HCT116 (cell line): ENCODE measurements at regions not wholly inside any gene's neighbourhood (a gene's known extent, or its start where the extent isn't known, plus 50 kb on each side); places are given as distances from the start of the nearest gene placed in this dataset.

Experiments
- ATAC-seq: fragments of 200-7000 bp; cut with Tn5 transposase; 2 replicates; pipeline ENCODE4 v1.9.1; 2020; ENCODE audit warnings: mild to moderate bottlenecking, moderate library complexity
- BruUV-seq: library from RNA; stranded (reverse); fragments of 400-500 nt; replicated peaks from 2 replicates; lab custom pipeline; 2021; lab: Mats Ljungman, UMichigan
- CTCF ChIA-PET: fragments of 300-600 bp; sonication (Branson Sonifier 250); formaldehyde crosslinking; loops from one replicate; lab custom pipeline; 2021; ENCODE audit warnings: antibody characterized with exemption; lab: Charles Lee
- POLR2A ChIA-PET: fragments of 300-600, 350-600 bp; sonication (Branson Sonifier 250); formaldehyde crosslinking; loops from one replicate; lab custom pipeline; 2021; ENCODE audit warnings: antibody characterized with exemption; lab: Charles Lee
- RAD21 ChIA-PET, 2 experiments: fragments of 300-600 bp; sonication (Branson Sonifier 250); formaldehyde crosslinking; loops; one replicate each; lab custom pipeline; 2023; ENCODE audit warnings: low total read pairs in 2 of 2; ENCODE audit not compliant: uncharacterized antibody in 2 of 2, unreplicated experiment in 2 of 2, low non-redundant PET in 1 of 2; lab: Charles Lee
- DNase-seq: peaks from one replicate; pipeline ENCODE4 v3.0.0-alpha.2; 2010; ENCODE audit warnings: low read depth, low spot score
- H2AFZ ChIP-seq: fragments of 200-600 bp; shearing (Covaris generic), sonication (generic); 2 replicates; pipeline ENCODE4 v1.6.1; 2017; ENCODE audit warnings: low read depth, mixed run types, mixed read lengths, antibody characterized with exemption, low read length; ENCODE audit not compliant: poor library complexity, severe bottlenecking
- H3K27ac ChIP-seq: 2 replicates; pipeline ENCODE4 v1.5.1; 2012; ENCODE audit warnings: low read depth, low read length
- H3K27me3 ChIP-seq: fragments of 200-600 bp; sonication (generic); 2 replicates; pipeline ENCODE4 v1.6.1; 2016; ENCODE audit warnings: mixed run types, low read length, mixed read lengths; ENCODE audit not compliant: insufficient read depth
- H3K36me3 ChIP-seq, 2 experiments: fragments of 200-500 bp in 1 of 2; fragments of 200-600 bp in 1 of 2; sonication (Bioruptor generic) in 1 of 2; sonication (generic) in 1 of 2; 2 replicates each; pipeline versions ENCODE4 v1.5.1 to v1.6.1; 2014 to 2016; ENCODE audit warnings: low read length in 2 of 2, inconsistent platforms in 1 of 2, mixed read lengths in 1 of 2, mixed run types in 1 of 2; ENCODE audit not compliant: insufficient read depth in 2 of 2, control insufficient read depth in 1 of 2
- H3K4me1 ChIP-seq, 2 experiments: fragments of 200-600 bp in 1 of 2; sonication (generic) in 1 of 2; 2 replicates each; pipeline versions ENCODE4 v1.5.1 to v1.6.1; 2012 to 2017; ENCODE audit warnings: low read length in 2 of 2, inconsistent platforms in 1 of 2, mild to moderate bottlenecking in 1 of 2, mixed read lengths in 1 of 2, mixed run types in 1 of 2, moderate library complexity in 1 of 2; ENCODE audit not compliant: insufficient read depth in 2 of 2, control insufficient read depth in 1 of 2
- H3K4me2 ChIP-seq: fragments of 200-600 bp; sonication (generic); 2 replicates; pipeline ENCODE4 v1.6.1; 2017; ENCODE audit warnings: mixed run types, low read length, mixed read lengths
- H3K4me3 ChIP-seq, 2 experiments: fragments of 200-600 bp in 1 of 2; sonication (generic) in 1 of 2; replicated peaks in 1 of 2; 2 replicates each; pipeline ENCODE4 v1.5.1; 2011 to 2016; ENCODE audit warnings: low read length in 2 of 2, control low read depth in 1 of 2, low read depth in 1 of 2, mild to moderate bottlenecking in 1 of 2, mixed read lengths in 1 of 2, mixed run types in 1 of 2
- H3K79me2 ChIP-seq: fragments of 200-600 bp; sonication (generic); 2 replicates; pipeline ENCODE4 v1.6.1; 2017; ENCODE audit warnings: mild to moderate bottlenecking, mixed run types, low read length, moderate library complexity, mixed read lengths; ENCODE audit not compliant: insufficient read depth
- H3K9ac ChIP-seq: fragments of 200-600 bp; sonication (generic); 2 replicates; pipeline ENCODE4 v1.6.1; 2016; ENCODE audit warnings: low read length, mixed read lengths
- H3K9me2 ChIP-seq: fragments of 200-600 bp; sonication (generic), shearing (Covaris generic); 2 replicates; pipeline ENCODE4 v1.6.1; 2017; ENCODE audit warnings: mixed run types, mild to moderate bottlenecking, moderate library complexity; ENCODE audit not compliant: insufficient read depth
- H3K9me3 ChIP-seq, 2 experiments: fragments of 200-500 bp in 1 of 2; fragments of 200-600 bp in 1 of 2; sonication (Bioruptor generic) in 1 of 2; sonication (generic) in 1 of 2; 2 replicates each; pipeline ENCODE4 v1.6.1; 2014 to 2017; ENCODE audit warnings: low read length in 2 of 2, mixed read lengths in 2 of 2, inconsistent platforms in 1 of 2, low read depth in 1 of 2, mild to moderate bottlenecking in 1 of 2, mixed run types in 1 of 2, moderate library complexity in 1 of 2; ENCODE audit not compliant: control insufficient read depth in 1 of 2, insufficient read depth in 1 of 2
- H4K20me1 ChIP-seq: fragments of 200-600 bp; sonication (generic), shearing (Covaris generic); 2 replicates; pipeline ENCODE4 v1.6.1; 2017; ENCODE audit warnings: mixed run types, mild to moderate bottlenecking, moderate library complexity; ENCODE audit not compliant: insufficient read depth
- ELF1 ChIP-seq: IDR thresholded peaks from 2 replicates; pipeline ENCODE4 v1.6.1; 2012; ENCODE audit warnings: low read depth, borderline replicate concordance
- EZH2phosphoT487 ChIP-seq: fragments of 200-600 bp; IDR thresholded peaks from 2 replicates; pipeline ENCODE4 v1.6.1; 2018; ENCODE audit warnings: antibody characterized with exemption, borderline replicate concordance
- FOSL1 ChIP-seq: IDR thresholded peaks from 2 replicates; pipeline ENCODE4 v1.6.1; 2012; ENCODE audit warnings: low read depth
- JUND ChIP-seq: IDR thresholded peaks from 2 replicates; pipeline ENCODE4 v1.6.1; 2012
- POLR2A ChIP-seq: IDR thresholded peaks from 2 replicates; pipeline ENCODE4 v1.7.0; 2011; ENCODE audit warnings: borderline replicate concordance; ENCODE audit not compliant: insufficient read depth, insufficient read length; ENCODE audit errors: extremely low read depth
- POLR2AphosphoS5 ChIP-seq: IDR thresholded peaks from 2 replicates; pipeline ENCODE4 v1.6.1; 2011; ENCODE audit warnings: mild to moderate bottlenecking, low read depth, low read length, moderate library complexity
- RAD21 ChIP-seq: IDR thresholded peaks from 2 replicates; pipeline ENCODE4 v1.6.1; 2012; ENCODE audit warnings: low read depth, mild to moderate bottlenecking
- ZNF274 ChIP-seq: fragments of 200-500 bp; sonication (Bioruptor generic); IDR thresholded peaks from 2 replicates; pipeline ENCODE4 v1.6.1; 2014; ENCODE audit warnings: mild to moderate bottlenecking, low read depth, low read length, inconsistent platforms
- intact Hi-C: fragments of 100-400 bp; cut with micrococcal nuclease; formaldehyde crosslinking; loops from 2 replicates; pipeline ENCODE4 v1.10.0; 2022
- TF ChIP-seq, protein P1 (sequence below): IDR thresholded peaks from 2 replicates; pipeline ENCODE4 v1.6.1; 2012; ENCODE audit warnings: low read depth

DNA sequence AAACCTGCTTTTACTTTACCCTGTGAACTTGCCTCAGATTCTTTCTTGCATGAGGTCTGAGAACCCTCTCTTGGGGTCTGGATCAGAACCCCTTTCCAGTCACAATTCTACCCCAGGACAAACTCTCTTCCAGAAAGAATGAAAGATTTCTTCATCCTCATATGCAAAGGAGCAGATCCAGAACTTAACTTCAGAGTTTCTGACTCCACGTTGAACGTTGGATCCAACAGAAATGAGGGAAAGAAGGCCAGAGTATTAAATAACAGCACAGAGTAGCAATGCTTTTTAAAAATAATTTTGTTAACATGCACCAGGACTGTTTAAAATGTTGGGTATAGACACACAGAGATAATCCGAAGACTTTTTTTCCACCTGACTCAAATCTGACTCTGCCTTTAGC, 632.9 kb upstream of the AUTS2 start (continued):
- TF ChIP-seq, protein P1, sequence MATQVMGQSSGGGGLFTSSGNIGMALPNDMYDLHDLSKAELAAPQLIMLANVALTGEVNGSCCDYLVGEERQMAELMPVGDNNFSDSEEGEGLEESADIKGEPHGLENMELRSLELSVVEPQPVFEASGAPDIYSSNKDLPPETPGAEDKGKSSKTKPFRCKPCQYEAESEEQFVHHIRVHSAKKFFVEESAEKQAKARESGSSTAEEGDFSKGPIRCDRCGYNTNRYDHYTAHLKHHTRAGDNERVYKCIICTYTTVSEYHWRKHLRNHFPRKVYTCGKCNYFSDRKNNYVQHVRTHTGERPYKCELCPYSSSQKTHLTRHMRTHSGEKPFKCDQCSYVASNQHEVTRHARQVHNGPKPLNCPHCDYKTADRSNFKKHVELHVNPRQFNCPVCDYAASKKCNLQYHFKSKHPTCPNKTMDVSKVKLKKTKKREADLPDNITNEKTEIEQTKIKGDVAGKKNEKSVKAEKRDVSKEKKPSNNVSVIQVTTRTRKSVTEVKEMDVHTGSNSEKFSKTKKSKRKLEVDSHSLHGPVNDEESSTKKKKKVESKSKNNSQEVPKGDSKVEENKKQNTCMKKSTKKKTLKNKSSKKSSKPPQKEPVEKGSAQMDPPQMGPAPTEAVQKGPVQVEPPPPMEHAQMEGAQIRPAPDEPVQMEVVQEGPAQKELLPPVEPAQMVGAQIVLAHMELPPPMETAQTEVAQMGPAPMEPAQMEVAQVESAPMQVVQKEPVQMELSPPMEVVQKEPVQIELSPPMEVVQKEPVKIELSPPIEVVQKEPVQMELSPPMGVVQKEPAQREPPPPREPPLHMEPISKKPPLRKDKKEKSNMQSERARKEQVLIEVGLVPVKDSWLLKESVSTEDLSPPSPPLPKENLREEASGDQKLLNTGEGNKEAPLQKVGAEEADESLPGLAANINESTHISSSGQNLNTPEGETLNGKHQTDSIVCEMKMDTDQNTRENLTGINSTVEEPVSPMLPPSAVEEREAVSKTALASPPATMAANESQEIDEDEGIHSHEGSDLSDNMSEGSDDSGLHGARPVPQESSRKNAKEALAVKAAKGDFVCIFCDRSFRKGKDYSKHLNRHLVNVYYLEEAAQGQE = no peak
- TF ChIP-seq ELF1 (no peak), JUND (no peak), FOSL1 (no peak), POLR2A (no peak)

- CTCF ChIA-PET = no interaction called here
- TF ChIP-seq ELF1 = no peak
- no peak for TF ChIP-seq EZH2phosphoT487
- TF ChIP-seq POLR2AphosphoS5 = no peak
- no peak for TF ChIP-seq ZNF274
- TF ChIP-seq RAD21 = no peak
- H3K4me3 ChIP-seq = no peak overlapping the region
- no peaks in the 10 kb centered on the region for H3K27me3 ChIP-seq
- ATAC-seq = no peak
- intact Hi-C loops = no loop called here
- H3K4me1 ChIP-seq = no peaks in the 10 kb centered on the region
- no peaks in the 10 kb centered on the region for H3K36me3 ChIP-seq
- POLR2A ChIA-PET = no interaction called here
- no peaks in the 10 kb centered on the region for H3K9me2 ChIP-seq
- no peaks in the 10 kb centered on the region for H3K79me2 ChIP-seq
- DNase-seq = no peak
- RAD21 ChIA-PET = no interaction called here
- no peak overlapping the region for H3K4me2 ChIP-seq
- no peak overlapping the region for H3K9ac ChIP-seq
- H3K27ac ChIP-seq = no peak overlapping the region
- no peaks in the 10 kb centered on the region for H4K20me1 ChIP-seq
- BruUV-seq = no TSS peak
- peaks cover 4 to 30% of the 10 kb centered on the region in 2 experiments; a peak in 2 of 4 replicates for H3K9me3 ChIP-seq
- no peak overlapping the region for H2AFZ ChIP-seq
Observed at GRCh38 chr7:68967598-68967997, 630.7 kb upstream of the AUTS2 start.
